T1000 (cell line): ENCODE measurements at regions not wholly inside any gene's neighbourhood (a gene's known extent, or its start where the extent isn't known, plus 50 kb on each side); places are given as distances from the start of the nearest gene placed in this dataset.
"Not testable (repeated sequence)": the region's sequence is repeated elsewhere in the genome, so short reads cannot be mapped to it uniquely, and the experiment has no call there.

ENCODE experiments used
- DNase-seq: peaks from one replicate; lab custom pipeline; 2025; ENCODE audit warnings: mixed read lengths; lab: John Stamatoyannopoulos, UW

GRCh38 chr21:34219334-34220060 lies 144.3 kb upstream of the KCNE2 start:
- no peak for DNase-seq

GRCh38 chr21:34220556-34221195 lies 143.1 kb upstream of the KCNE2 start:
- no peak for DNase-seq

DNA sequence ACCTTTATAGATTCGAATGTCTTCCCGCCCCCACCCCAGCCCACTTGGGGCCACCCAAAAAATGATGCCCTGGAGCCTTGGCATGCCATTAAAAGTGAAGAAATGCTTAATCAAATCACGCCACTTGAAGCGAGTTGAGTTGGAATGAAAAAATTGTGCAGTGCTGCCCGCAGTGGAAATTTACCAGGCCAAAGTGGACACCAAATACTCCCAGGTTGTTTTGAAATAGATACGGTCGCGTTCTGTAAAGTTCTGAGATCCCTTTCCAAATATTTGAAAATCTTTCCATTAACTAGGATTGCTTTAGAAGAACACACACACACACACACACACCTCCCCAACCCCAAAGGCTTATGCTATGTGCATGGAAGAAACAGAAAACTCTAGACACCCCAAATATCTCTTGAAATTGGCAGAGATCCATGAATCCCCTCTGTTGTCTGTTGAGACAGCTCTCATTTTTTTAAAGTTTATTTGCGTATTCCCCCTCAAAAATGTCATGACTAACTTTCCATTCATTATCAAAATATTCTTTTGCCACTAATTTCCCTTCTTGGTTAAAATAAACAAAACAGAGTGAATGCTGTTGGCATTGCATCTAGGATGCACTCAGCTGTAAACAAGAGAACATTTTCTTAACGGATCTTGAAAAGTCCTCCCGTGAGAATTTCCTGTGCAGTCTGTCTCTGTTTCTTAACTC lies 142.3 kb upstream of the KCNE2 start:
- DNase-seq = no peak

DNA sequence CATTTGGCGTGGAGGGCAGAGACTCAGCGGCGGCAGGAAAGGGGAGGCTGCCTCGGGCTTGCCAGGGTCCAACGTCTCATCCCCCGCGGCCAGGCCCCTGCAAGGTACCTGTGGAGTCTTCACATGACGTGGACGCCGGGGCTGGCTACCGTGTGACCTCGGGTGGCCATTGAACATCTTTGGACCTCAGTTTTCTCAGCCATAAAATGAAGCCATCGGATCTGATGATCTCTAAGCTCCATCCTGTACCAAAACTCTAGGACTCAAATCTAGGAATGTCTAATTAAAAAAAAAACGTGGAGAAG lies 141.8 kb upstream of the KCNE2 start:
- DNase-seq = no peak

GRCh38 chr21:34223376-34223775 lies 140.4 kb upstream of the KCNE2 start:
- DNase-seq = no peak

GRCh38 chr21:34227386-34227852 lies 136.4 kb upstream of the KCNE2 start:
- DNase-seq = peak; percentile 14

DNA sequence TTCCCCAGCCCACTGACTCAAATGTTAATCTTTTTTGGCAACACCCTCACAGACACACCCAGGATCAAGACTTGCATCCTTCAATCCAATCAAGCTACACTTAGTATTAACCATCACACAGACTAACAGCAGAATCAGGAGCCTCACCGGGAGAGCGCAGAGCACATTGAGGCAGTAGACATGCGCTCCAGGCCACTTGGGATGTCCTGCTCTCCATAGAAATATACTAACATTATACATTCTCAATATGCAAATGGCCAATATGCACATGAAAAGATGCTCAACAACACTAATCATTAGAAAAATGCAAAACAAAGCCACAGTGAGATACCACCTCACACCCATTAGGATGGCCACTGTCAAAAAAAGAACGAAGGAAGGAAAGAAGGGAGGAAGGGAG lies 135.0 kb upstream of the KCNE2 start:
- DNase-seq = no peak

- DNase-seq = no peak
These were observed 134.5 kb upstream of the KCNE2 start for GRCh38 chr21:34229353-34229752.

GRCh38 chr21:34233741-34234140 lies 130.1 kb upstream of the KCNE2 start:
- DNase-seq = not testable (repeated sequence)

- no peak for DNase-seq
These were observed 128.3 kb upstream of the KCNE2 start for GRCh38 chr21:34235514-34235913.

DNA sequence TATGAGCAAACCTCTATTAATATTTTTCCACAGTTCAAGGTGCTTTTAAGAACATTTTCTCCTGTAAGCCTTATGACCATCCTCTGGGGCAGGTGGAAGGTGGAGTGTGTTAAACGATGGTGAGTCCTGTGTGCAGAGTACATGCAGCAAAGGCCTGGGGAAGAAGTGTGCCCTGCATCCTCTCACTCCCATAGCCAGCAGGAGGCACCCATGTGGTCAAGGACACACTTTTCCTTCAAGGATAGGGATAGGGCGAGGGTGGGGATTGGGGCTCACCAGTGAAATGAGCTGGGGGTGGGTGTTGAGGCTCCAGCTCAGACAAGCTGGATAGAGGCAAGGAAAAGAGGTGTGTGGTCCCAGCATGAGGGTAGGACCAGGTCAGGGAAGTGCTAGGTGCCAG lies 120.8 kb upstream of the KCNE2 start:
- no peak for DNase-seq

GRCh38 chr21:34243562-34243961 lies 120.2 kb upstream of the KCNE2 start:
- DNase-seq = no peak

DNA sequence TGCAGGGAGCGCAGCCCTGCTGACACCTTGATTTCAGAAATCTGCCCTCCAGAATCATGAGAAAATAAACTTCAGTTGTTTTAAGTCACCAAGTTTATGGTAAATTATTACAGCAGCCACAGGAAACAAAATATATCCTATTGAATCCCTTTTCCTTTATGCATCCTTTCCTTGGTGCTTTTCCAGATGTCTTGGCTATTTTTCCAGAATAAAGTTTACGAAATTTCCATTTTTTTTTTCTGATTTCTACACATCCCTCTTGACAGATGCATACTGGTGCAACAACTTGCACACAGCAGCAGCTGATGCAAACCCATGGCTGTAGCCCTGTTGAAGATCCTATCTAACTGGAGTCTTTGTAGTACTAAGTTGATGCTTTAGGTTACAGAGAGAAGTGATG lies 111.1 kb upstream of the KCNE2 start:
- no peak for DNase-seq

- DNase-seq = no peak
These were observed 108.7 kb upstream of the KCNE2 start for GRCh38 chr21:34255073-34255472.

- no peak for DNase-seq
These were observed 103.4 kb upstream of the KCNE2 start for GRCh38 chr21:34260277-34261008.

GRCh38 chr21:34261841-34262468 lies 101.9 kb upstream of the KCNE2 start:
- DNase-seq = no peak

- DNase-seq = no peak
These were observed 101.3 kb upstream of the KCNE2 start for GRCh38 chr21:34262469-34262845.

- DNase-seq = no peak
These were observed 100.2 kb upstream of the KCNE2 start for GRCh38 chr21:34263629-34264028.

DNA sequence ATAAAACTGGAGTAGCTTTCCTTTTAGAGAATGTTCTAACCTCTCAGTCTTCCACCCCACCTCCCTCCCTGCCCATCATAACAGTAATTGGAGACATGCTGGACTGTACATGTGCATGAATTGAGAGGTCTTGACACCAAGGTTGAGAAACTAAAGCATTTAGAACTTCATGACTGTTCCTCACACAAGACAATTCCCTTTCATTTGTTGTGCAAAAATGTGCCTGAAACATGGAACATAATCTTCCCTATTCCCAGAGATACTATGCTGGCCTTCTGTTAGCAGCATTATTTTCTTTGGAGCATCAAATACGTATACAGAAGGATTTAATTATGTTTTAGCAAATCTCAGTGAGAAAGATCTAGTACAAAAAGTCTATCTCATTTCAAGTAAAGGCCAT lies 97.5 kb upstream of the KCNE2 start:
- no peak for DNase-seq

GRCh38 chr21:34268493-34268892 lies 95.3 kb upstream of the KCNE2 start:
- DNase-seq = no peak

- DNase-seq = no peak
These were observed 93.4 kb upstream of the KCNE2 start for GRCh38 chr21:34270411-34270810.

DNA sequence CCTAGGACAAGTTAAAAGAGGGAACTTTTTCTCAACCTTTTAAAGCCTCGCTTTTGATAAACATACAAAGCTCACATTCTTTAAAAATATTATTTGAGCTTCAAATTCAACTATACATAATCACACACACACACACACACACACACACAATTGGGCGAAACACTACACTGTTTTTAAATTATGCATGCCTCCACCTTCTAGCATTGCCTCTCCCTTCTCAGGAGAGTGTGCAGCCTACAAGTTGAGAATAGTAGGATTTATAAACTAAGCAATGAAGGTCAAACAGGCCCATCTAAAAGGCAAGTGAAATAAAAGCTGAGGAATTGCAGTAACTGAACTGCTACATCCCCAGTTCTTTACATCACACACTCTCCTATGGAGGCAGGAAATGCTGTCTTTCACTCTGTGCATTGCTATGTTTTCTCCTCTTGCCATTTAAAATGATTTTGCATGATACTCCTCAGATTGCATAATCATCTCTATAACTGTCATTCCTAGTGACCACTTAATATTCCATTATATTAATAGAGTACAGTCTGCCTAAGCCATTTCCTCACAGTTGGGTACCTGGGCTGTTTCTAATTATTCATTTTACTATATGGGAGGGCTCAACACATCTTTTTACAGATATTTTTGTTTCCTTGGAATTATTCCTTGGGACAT lies 92.5 kb upstream of the KCNE2 start:
- no peak for DNase-seq
